ENCODE measurements at regions not wholly inside any gene's neighbourhood (a gene's known extent, or its start where the extent isn't known, plus 50 kb on each side); places are given as distances from the start of the nearest gene placed in this dataset.

GRCh38 chr13:53439439-53440225 lies 411.0 kb downstream of the OLFM4 start:
- TF ChIP-seq CTCF (IDR thresholded peaks at IDR 0.05) (no peak), POLR2A (IDR thresholded peaks at IDR 0.05) (no peak), EP300 (IDR thresholded peaks at IDR 0.05) (no peak)

All from upper lobe of left lung (tissue), 4 donors.